Uterus (tissue), 3 donors: ENCODE measurements at regions not wholly inside any gene's neighbourhood (a gene's known extent, or its start where the extent isn't known, plus 50 kb on each side); places are given as distances from the start of the nearest gene placed in this dataset. TPM values are rescaled to one million over a fixed set of nuclear protein-coding genes. Genes with fewer than 3 reads are reported as not detected.

ENCODE experiments used
- DNase-seq, 2 donors: peaks; one replicate each; pipeline ENCODE4 v3.0.0-alpha.2; 2019 to 2020
- H3K27ac ChIP-seq, 2 donors: fragments of 200-600 bp; sonication (generic); 1 replicate in 1 of 2; 2 replicates in 1 of 2; pipeline ENCODE4 v1.5.1; 2016 to 2018
- H3K27me3 ChIP-seq, 2 donors: fragments of 200-600 bp; sonication (generic); one replicate each; pipeline ENCODE4 v1.5.1; 2018 to 2019; ENCODE audit warnings: control low read depth in 1 of 2
- H3K36me3 ChIP-seq, 2 donors: fragments of 200-600 bp; sonication (generic); one replicate each; pipeline ENCODE4 v1.5.1; 2019; ENCODE audit warnings: control low read depth in 1 of 2
- H3K4me1 ChIP-seq, 2 donors: fragments of 200-600 bp; sonication (generic); one replicate each; pipeline ENCODE4 v1.5.1; 2018 to 2019; ENCODE audit warnings: control low read depth in 1 of 2
- H3K4me3 ChIP-seq, 2 donors: fragments of 200-600 bp; sonication (generic); 1 replicate in 1 of 2; 2 replicates in 1 of 2; pipeline ENCODE4 v1.5.1; 2018 to 2019; ENCODE audit warnings: mild to moderate bottlenecking in 1 of 2
- H3K9me3 ChIP-seq, 2 donors: fragments of 200-600 bp; sonication (generic); one replicate each; pipeline ENCODE4 v1.5.1; 2019; ENCODE audit warnings: control low read depth in 1 of 2
- CTCF ChIP-seq, 4 experiments: fragments of 200-600 bp in 2 of 4; fragments of 450-650 bp in 2 of 4; sonication (generic) in 2 of 4; IDR thresholded peaks; one replicate each; pipeline ENCODE4 v1.5.1; 2016 to 2019; ENCODE audit warnings: antibody characterized with exemption in 4 of 4, mild to moderate bottlenecking in 2 of 4, moderate library complexity in 1 of 4
- POLR2A ChIP-seq, 2 donors: fragments of 450-650 bp; IDR thresholded peaks; one replicate each; pipeline ENCODE4 v1.6.1; 2016; ENCODE audit warnings: antibody characterized with exemption in 2 of 2, mild to moderate bottlenecking in 1 of 2, moderate library complexity in 1 of 2
- intact Hi-C: fragments of 100-400 bp; cut with DNase I; formaldehyde crosslinking; loops from one replicate; pipeline ENCODE4 v1.15.1; 2023; ENCODE audit warnings: low total_unique reads
- small RNA-seq: library from RNA; depleted of rRNA; stranded (forward); fragments of <200 nt; gene quantifications from one replicate; pipeline ENCODE3, GENCODE V24; 2016
- donor health status: DM: yes; HTN: yes; CAD: no.

- H3K9me3 ChIP-seq = no peaks in the 10 kb centered on the region
- H3K27me3 ChIP-seq = no peaks in the 10 kb centered on the region
- H3K27ac ChIP-seq = peak overlapping the region; percentile 57 to 73
- no peaks in the 10 kb centered on the region for H3K4me1 ChIP-seq
- no peaks in the 10 kb centered on the region for H3K36me3 ChIP-seq
- TF ChIP-seq POLR2A (IDR thresholded peaks at IDR 0.05) (no peak), CTCF (IDR thresholded peaks at IDR 0.05) (no peak)
- intact Hi-C loops = loop anchor here (10.0 kb wide), 2 partner anchors 233 to 237 kb away; partner anchors contain the start of gene TENT2
- no peak overlapping the region for H3K4me3 ChIP-seq
- DNase-seq = peak in 1 of 2 donors; percentile 41
Observed at GRCh38 chr5:79851391-79851863, 139.6 kb downstream of the MTX3 start.

- no peak for TF ChIP-seq POLR2A (IDR thresholded peaks at IDR 0.05)
- TF ChIP-seq CTCF (IDR thresholded peaks at IDR 0.05) = no peak
- intact Hi-C loops = loop anchor here (10.0 kb wide), 2 partner anchors 234 to 236 kb away; partner anchors contain the start of gene TENT2
- Histone ChIP-seq H3K27ac (peak overlapping the region; percentile 57 to 73), H3K27me3 (no peaks in the 10 kb centered on the region), H3K9me3 (no peaks in the 10 kb centered on the region), H3K36me3 (no peaks in the 10 kb centered on the region), H3K4me1 (no peaks in the 10 kb centered on the region), H3K4me3 (no peak overlapping the region)
- DNase-seq = no peak
Observed at GRCh38 chr5:79850941-79851340, 140.1 kb downstream of the MTX3 start.

GRCh38 chr5:79850316-79850822 is 140.7 kb downstream of the MTX3 start:
- Histone ChIP-seq H3K27ac (peak overlapping the region; percentile 57 to 73), H3K36me3 (no peaks in the 10 kb centered on the region), H3K9me3 (no peaks in the 10 kb centered on the region), H3K27me3 (no peaks in the 10 kb centered on the region), H3K4me3 (no peak overlapping the region), H3K4me1 (no peaks in the 10 kb centered on the region)
- TF ChIP-seq POLR2A (IDR thresholded peaks at IDR 0.05) (no peak), CTCF (IDR thresholded peaks at IDR 0.05) (no peak)
- intact Hi-C loops = loop anchor here (10.0 kb wide), 2 partner anchors 234 to 236 kb away; partner anchors contain the start of gene TENT2
- peak; percentile 85 to 90 for DNase-seq

GRCh38 chr5:79849486-79850315 is 141.4 kb downstream of the MTX3 start:
- Histone ChIP-seq H3K36me3 (no peaks in the 10 kb centered on the region), H3K4me1 (no peaks in the 10 kb centered on the region), H3K27ac (peak overlapping the region; percentile 57 to 73), H3K9me3 (no peaks in the 10 kb centered on the region), H3K27me3 (no peaks in the 10 kb centered on the region), H3K4me3 (no peak overlapping the region)
- TF ChIP-seq CTCF (IDR thresholded peaks at IDR 0.05) = no peak
- no peak for TF ChIP-seq POLR2A (IDR thresholded peaks at IDR 0.05)
- intact Hi-C loops = loop anchor here (10.0 kb wide), 2 partner anchors 235 kb away; partner anchors contain the start of gene TENT2
- DNase-seq = no peak

Small RNAs in the stretch of these regions (small RNA-seq; reads per million reads assigned to genes)
- gene AC008496.1 = not detected
